GM18873 (cell line): ENCODE measurements at regions not wholly inside any gene's neighbourhood (a gene's known extent, or its start where the extent isn't known, plus 50 kb on each side); places are given as distances from the start of the nearest gene placed in this dataset.

Source experiments
- ATAC-seq: cut with Tn5 transposase; IDR thresholded peaks from one replicate; pipeline ENCODE4 v1.9.1; 2021; ENCODE audit warnings: mild to moderate bottlenecking, moderate library complexity, moderate number of reproducible peaks; ENCODE audit not compliant: unreplicated experiment, low FRiP score

GRCh38 chr22:22742641-22743040 lies 98.2 kb downstream of the GGTLC2 start:
- ATAC-seq = no peak

- no peak for ATAC-seq
Measured at GRCh38 chr22:22743128-22743760, 98.8 kb downstream of the GGTLC2 start.

- ATAC-seq = no peak
Measured at GRCh38 chr22:22744412-22745224, 100.2 kb downstream of the GGTLC2 start.

- ATAC-seq = no peak
Measured at GRCh38 chr22:22745225-22746060, 101.0 kb downstream of the GGTLC2 start.

- ATAC-seq = no peak
Measured at GRCh38 chr22:22746061-22746962, 101.9 kb downstream of the GGTLC2 start.

- no peak for ATAC-seq
Measured at GRCh38 chr22:22746963-22747933, 102.8 kb downstream of the GGTLC2 start.

- no peak for ATAC-seq
Measured at GRCh38 chr22:22748297-22748743, 103.9 kb downstream of the GGTLC2 start.

- ATAC-seq = no peak
Measured at GRCh38 chr22:22748756-22749155, 104.3 kb downstream of the GGTLC2 start.

GRCh38 chr22:22749167-22749758 lies 104.8 kb downstream of the GGTLC2 start:
- no peak for ATAC-seq

- no peak for ATAC-seq
Measured at GRCh38 chr22:22750335-22751042, 106.1 kb downstream of the GGTLC2 start.

- no peak for ATAC-seq
Measured at GRCh38 chr22:22751043-22751603, 106.7 kb downstream of the GGTLC2 start.

- ATAC-seq = no peak
Measured at GRCh38 chr22:22752199-22752555, 107.8 kb downstream of the GGTLC2 start.

GRCh38 chr22:22752556-22753477 lies 108.4 kb downstream of the GGTLC2 start:
- no peak for ATAC-seq

GRCh38 chr22:22753526-22754267 lies 109.3 kb downstream of the GGTLC2 start:
- no peak for ATAC-seq

- no peak for ATAC-seq
Measured at GRCh38 chr22:22754268-22754657, 109.8 kb downstream of the GGTLC2 start.
